ENCODE measurements at regions not wholly inside any gene's neighbourhood (a gene's known extent, or its start where the extent isn't known, plus 50 kb on each side); places are given as distances from the start of the nearest gene placed in this dataset.

- no peak for TF ChIP-seq CTCF (IDR thresholded peaks at IDR 0.05)
- TF ChIP-seq POLR2A (IDR thresholded peaks at IDR 0.05): no peak
These were observed 86.5 kb upstream of the NPVF start for GRCh38 chr7:25314731-25315267.

Data from adrenal gland (tissue), 5 donors.